ENCODE measurements at regions not wholly inside any gene's neighbourhood (a gene's known extent, or its start where the extent isn't known, plus 50 kb on each side); places are given as distances from the start of the nearest gene placed in this dataset.

DNA sequence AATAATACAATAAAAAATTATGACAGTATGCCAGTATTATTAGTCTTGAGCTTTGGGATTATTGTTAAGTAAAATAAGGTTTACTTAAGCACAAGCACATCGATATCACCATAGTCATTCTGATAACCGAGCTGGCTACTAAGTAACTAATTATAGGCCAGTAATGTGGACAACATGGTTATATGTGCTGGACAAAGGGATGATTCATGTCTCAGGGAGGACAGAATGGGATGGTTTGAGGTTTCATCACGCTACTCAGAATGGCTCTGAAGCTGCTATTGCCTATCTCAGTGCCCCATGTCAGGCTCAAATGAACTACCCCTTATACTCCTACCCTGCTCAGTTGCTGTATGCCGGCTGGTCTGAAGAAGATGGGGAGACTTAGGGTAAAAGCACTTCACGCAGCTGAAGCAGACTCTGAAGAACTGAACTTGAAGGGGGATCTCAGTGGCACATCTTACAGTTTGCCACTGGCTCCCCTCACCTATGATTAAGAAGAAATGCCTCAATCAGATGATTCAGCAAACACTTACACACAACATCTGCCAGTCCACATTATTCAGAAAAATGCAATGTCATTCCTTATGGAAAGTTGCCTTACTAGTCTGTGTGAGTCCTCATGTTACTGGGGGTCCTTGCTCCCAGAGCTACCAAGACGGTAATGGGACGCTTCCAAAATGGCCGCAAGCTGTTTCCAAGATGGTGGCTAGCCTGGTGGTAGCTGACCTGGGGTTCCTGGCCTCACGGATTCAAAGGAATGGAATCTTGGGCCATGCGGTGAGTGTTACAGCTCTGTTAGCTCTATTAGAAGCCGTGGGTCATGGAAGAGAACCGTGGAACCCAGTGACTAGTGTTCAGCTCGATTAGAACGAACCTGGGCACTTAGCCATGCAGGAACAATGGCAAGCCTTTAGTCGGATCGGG, 1098.6 kb downstream of the TAF11L14 start:
- TF ChIP-seq ZNF24 (tag by site-specific recombination; IDR thresholded peaks at IDR 0.05) (no peak), ZNF768 (tag by site-specific recombination; IDR thresholded peaks at IDR 0.05) (no peak), CTCF (tag by site-specific recombination; IDR thresholded peaks at IDR 0.05) (no peak), ZNF292 (tag by site-specific recombination; IDR thresholded peaks at IDR 0.05; ENCODE audit: borderline replicate concordance, low read depth) (no peak), TCF7L2 (IDR thresholded peaks at IDR 0.05; ENCODE audit: borderline replicate concordance, low read depth, low read length) (no peak), SALL2 (tag by site-specific recombination; IDR thresholded peaks at IDR 0.05; ENCODE audit: borderline replicate concordance) (no peak)
- TF ChIP-seq, protein P1, sequence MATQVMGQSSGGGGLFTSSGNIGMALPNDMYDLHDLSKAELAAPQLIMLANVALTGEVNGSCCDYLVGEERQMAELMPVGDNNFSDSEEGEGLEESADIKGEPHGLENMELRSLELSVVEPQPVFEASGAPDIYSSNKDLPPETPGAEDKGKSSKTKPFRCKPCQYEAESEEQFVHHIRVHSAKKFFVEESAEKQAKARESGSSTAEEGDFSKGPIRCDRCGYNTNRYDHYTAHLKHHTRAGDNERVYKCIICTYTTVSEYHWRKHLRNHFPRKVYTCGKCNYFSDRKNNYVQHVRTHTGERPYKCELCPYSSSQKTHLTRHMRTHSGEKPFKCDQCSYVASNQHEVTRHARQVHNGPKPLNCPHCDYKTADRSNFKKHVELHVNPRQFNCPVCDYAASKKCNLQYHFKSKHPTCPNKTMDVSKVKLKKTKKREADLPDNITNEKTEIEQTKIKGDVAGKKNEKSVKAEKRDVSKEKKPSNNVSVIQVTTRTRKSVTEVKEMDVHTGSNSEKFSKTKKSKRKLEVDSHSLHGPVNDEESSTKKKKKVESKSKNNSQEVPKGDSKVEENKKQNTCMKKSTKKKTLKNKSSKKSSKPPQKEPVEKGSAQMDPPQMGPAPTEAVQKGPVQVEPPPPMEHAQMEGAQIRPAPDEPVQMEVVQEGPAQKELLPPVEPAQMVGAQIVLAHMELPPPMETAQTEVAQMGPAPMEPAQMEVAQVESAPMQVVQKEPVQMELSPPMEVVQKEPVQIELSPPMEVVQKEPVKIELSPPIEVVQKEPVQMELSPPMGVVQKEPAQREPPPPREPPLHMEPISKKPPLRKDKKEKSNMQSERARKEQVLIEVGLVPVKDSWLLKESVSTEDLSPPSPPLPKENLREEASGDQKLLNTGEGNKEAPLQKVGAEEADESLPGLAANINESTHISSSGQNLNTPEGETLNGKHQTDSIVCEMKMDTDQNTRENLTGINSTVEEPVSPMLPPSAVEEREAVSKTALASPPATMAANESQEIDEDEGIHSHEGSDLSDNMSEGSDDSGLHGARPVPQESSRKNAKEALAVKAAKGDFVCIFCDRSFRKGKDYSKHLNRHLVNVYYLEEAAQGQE (tag by site-specific recombination; IDR thresholded peaks at IDR 0.05): no peak

All from HEK293 (cell line).